HCT116 (cell line): ENCODE measurements at regions not wholly inside any gene's neighbourhood (a gene's known extent, or its start where the extent isn't known, plus 50 kb on each side); places are given as distances from the start of the nearest gene placed in this dataset.

Source experiments
- ATAC-seq: fragments of 200-7000 bp; cut with Tn5 transposase; 2 replicates; pipeline ENCODE4 v1.9.1; 2020; ENCODE audit warnings: mild to moderate bottlenecking, moderate library complexity
- BruUV-seq: library from RNA; stranded (reverse); fragments of 400-500 nt; replicated peaks from 2 replicates; lab custom pipeline; 2021; lab: Mats Ljungman, UMichigan
- CTCF ChIA-PET: fragments of 300-600 bp; sonication (Branson Sonifier 250); formaldehyde crosslinking; loops from one replicate; lab custom pipeline; 2021; ENCODE audit warnings: antibody characterized with exemption; lab: Charles Lee
- POLR2A ChIA-PET: fragments of 300-600, 350-600 bp; sonication (Branson Sonifier 250); formaldehyde crosslinking; loops from one replicate; lab custom pipeline; 2021; ENCODE audit warnings: antibody characterized with exemption; lab: Charles Lee
- RAD21 ChIA-PET, 2 experiments: fragments of 300-600 bp; sonication (Branson Sonifier 250); formaldehyde crosslinking; loops; one replicate each; lab custom pipeline; 2023; ENCODE audit warnings: low total read pairs in 2 of 2; ENCODE audit not compliant: uncharacterized antibody in 2 of 2, unreplicated experiment in 2 of 2, low non-redundant PET in 1 of 2; lab: Charles Lee
- DNase-seq: peaks from one replicate; pipeline ENCODE4 v3.0.0-alpha.2; 2010; ENCODE audit warnings: low read depth, low spot score
- H2AFZ ChIP-seq: fragments of 200-600 bp; shearing (Covaris generic), sonication (generic); 2 replicates; pipeline ENCODE4 v1.6.1; 2017; ENCODE audit warnings: low read depth, mixed run types, mixed read lengths, antibody characterized with exemption, low read length; ENCODE audit not compliant: poor library complexity, severe bottlenecking
- H3K27ac ChIP-seq: 2 replicates; pipeline ENCODE4 v1.5.1; 2012; ENCODE audit warnings: low read depth, low read length
- H3K27me3 ChIP-seq: fragments of 200-600 bp; sonication (generic); 2 replicates; pipeline ENCODE4 v1.6.1; 2016; ENCODE audit warnings: mixed run types, low read length, mixed read lengths; ENCODE audit not compliant: insufficient read depth
- H3K36me3 ChIP-seq, 2 experiments: fragments of 200-500 bp in 1 of 2; fragments of 200-600 bp in 1 of 2; sonication (Bioruptor generic) in 1 of 2; sonication (generic) in 1 of 2; 2 replicates each; pipeline versions ENCODE4 v1.5.1 to v1.6.1; 2014 to 2016; ENCODE audit warnings: low read length in 2 of 2, inconsistent platforms in 1 of 2, mixed read lengths in 1 of 2, mixed run types in 1 of 2; ENCODE audit not compliant: insufficient read depth in 2 of 2, control insufficient read depth in 1 of 2
- H3K4me1 ChIP-seq, 2 experiments: fragments of 200-600 bp in 1 of 2; sonication (generic) in 1 of 2; 2 replicates each; pipeline versions ENCODE4 v1.5.1 to v1.6.1; 2012 to 2017; ENCODE audit warnings: low read length in 2 of 2, inconsistent platforms in 1 of 2, mild to moderate bottlenecking in 1 of 2, mixed read lengths in 1 of 2, mixed run types in 1 of 2, moderate library complexity in 1 of 2; ENCODE audit not compliant: insufficient read depth in 2 of 2, control insufficient read depth in 1 of 2
- H3K4me2 ChIP-seq: fragments of 200-600 bp; sonication (generic); 2 replicates; pipeline ENCODE4 v1.6.1; 2017; ENCODE audit warnings: mixed run types, low read length, mixed read lengths
- H3K4me3 ChIP-seq, 2 experiments: fragments of 200-600 bp in 1 of 2; sonication (generic) in 1 of 2; replicated peaks in 1 of 2; 2 replicates each; pipeline ENCODE4 v1.5.1; 2011 to 2016; ENCODE audit warnings: low read length in 2 of 2, control low read depth in 1 of 2, low read depth in 1 of 2, mild to moderate bottlenecking in 1 of 2, mixed read lengths in 1 of 2, mixed run types in 1 of 2
- H3K79me2 ChIP-seq: fragments of 200-600 bp; sonication (generic); 2 replicates; pipeline ENCODE4 v1.6.1; 2017; ENCODE audit warnings: mild to moderate bottlenecking, mixed run types, low read length, moderate library complexity, mixed read lengths; ENCODE audit not compliant: insufficient read depth
- H3K9ac ChIP-seq: fragments of 200-600 bp; sonication (generic); 2 replicates; pipeline ENCODE4 v1.6.1; 2016; ENCODE audit warnings: low read length, mixed read lengths
- H3K9me2 ChIP-seq: fragments of 200-600 bp; sonication (generic), shearing (Covaris generic); 2 replicates; pipeline ENCODE4 v1.6.1; 2017; ENCODE audit warnings: mixed run types, mild to moderate bottlenecking, moderate library complexity; ENCODE audit not compliant: insufficient read depth
- H3K9me3 ChIP-seq, 2 experiments: fragments of 200-500 bp in 1 of 2; fragments of 200-600 bp in 1 of 2; sonication (Bioruptor generic) in 1 of 2; sonication (generic) in 1 of 2; 2 replicates each; pipeline ENCODE4 v1.6.1; 2014 to 2017; ENCODE audit warnings: low read length in 2 of 2, mixed read lengths in 2 of 2, inconsistent platforms in 1 of 2, low read depth in 1 of 2, mild to moderate bottlenecking in 1 of 2, mixed run types in 1 of 2, moderate library complexity in 1 of 2; ENCODE audit not compliant: control insufficient read depth in 1 of 2, insufficient read depth in 1 of 2
- H4K20me1 ChIP-seq: fragments of 200-600 bp; sonication (generic), shearing (Covaris generic); 2 replicates; pipeline ENCODE4 v1.6.1; 2017; ENCODE audit warnings: mixed run types, mild to moderate bottlenecking, moderate library complexity; ENCODE audit not compliant: insufficient read depth
- CBX3 ChIP-seq: IDR thresholded peaks from 2 replicates; pipeline ENCODE4 v1.6.1; 2012; ENCODE audit warnings: low read depth
- CEBPB ChIP-seq: IDR thresholded peaks from 2 replicates; pipeline ENCODE4 v1.6.1; 2012; ENCODE audit warnings: low read depth
- CTCF ChIP-seq, 3 experiments: fragments of 200-600 bp in 1 of 3; sonication (generic) in 1 of 3; IDR thresholded peaks in 2 of 3; conservative IDR thresholded peaks in 1 of 3; 2 replicates each; pipeline ENCODE4 v1.5.1; 2012 to 2017; ENCODE audit warnings: low read depth in 2 of 3, low read length in 2 of 3, antibody characterized with exemption in 1 of 3, borderline replicate concordance in 1 of 3, control low read depth in 1 of 3, mild to moderate bottlenecking in 1 of 3, mixed read lengths in 1 of 3, mixed run types in 1 of 3, moderate library complexity in 1 of 3; ENCODE audit not compliant: insufficient read depth in 1 of 3
- EGR1 ChIP-seq: IDR thresholded peaks from 2 replicates; pipeline ENCODE4 v1.6.1; 2012; ENCODE audit warnings: low read depth
- ELF1 ChIP-seq: IDR thresholded peaks from 2 replicates; pipeline ENCODE4 v1.6.1; 2012; ENCODE audit warnings: low read depth, borderline replicate concordance
- EZH2phosphoT487 ChIP-seq: fragments of 200-600 bp; IDR thresholded peaks from 2 replicates; pipeline ENCODE4 v1.6.1; 2018; ENCODE audit warnings: antibody characterized with exemption, borderline replicate concordance
- FOSL1 ChIP-seq: IDR thresholded peaks from 2 replicates; pipeline ENCODE4 v1.6.1; 2012; ENCODE audit warnings: low read depth
- JUND ChIP-seq: IDR thresholded peaks from 2 replicates; pipeline ENCODE4 v1.6.1; 2012
- POLR2A ChIP-seq: IDR thresholded peaks from 2 replicates; pipeline ENCODE4 v1.7.0; 2011; ENCODE audit warnings: borderline replicate concordance; ENCODE audit not compliant: insufficient read depth, insufficient read length; ENCODE audit errors: extremely low read depth
- POLR2AphosphoS5 ChIP-seq: IDR thresholded peaks from 2 replicates; pipeline ENCODE4 v1.6.1; 2011; ENCODE audit warnings: mild to moderate bottlenecking, low read depth, low read length, moderate library complexity
- RAD21 ChIP-seq: IDR thresholded peaks from 2 replicates; pipeline ENCODE4 v1.6.1; 2012; ENCODE audit warnings: low read depth, mild to moderate bottlenecking
- REST ChIP-seq: IDR thresholded peaks from 2 replicates; pipeline ENCODE4 v1.6.1; 2012; ENCODE audit warnings: low read depth
- SIN3A ChIP-seq: IDR thresholded peaks from 2 replicates; pipeline ENCODE4 v1.6.1; 2012; ENCODE audit warnings: low read depth
- SP1 ChIP-seq: IDR thresholded peaks from 2 replicates; pipeline ENCODE4 v1.6.1; 2012; ENCODE audit warnings: low read depth
- TCF7L2 ChIP-seq: IDR thresholded peaks from 2 replicates; pipeline ENCODE4 v1.7.0; 2011; ENCODE audit warnings: borderline replicate concordance, inconsistent platforms; ENCODE audit not compliant: insufficient read depth, insufficient read length; ENCODE audit errors: extremely low read depth
- YY1 ChIP-seq: IDR thresholded peaks from 2 replicates; pipeline ENCODE4 v1.6.1; 2011; ENCODE audit warnings: low read length, low read depth, moderate library complexity, mild to moderate bottlenecking; ENCODE audit not compliant: insufficient replicate concordance; ENCODE audit errors: extremely low read depth
- ZBTB33 ChIP-seq: IDR thresholded peaks from 2 replicates; pipeline ENCODE4 v1.6.1; 2011; ENCODE audit warnings: mild to moderate bottlenecking, low read length, moderate library complexity; ENCODE audit not compliant: insufficient replicate concordance; ENCODE audit errors: extremely low read depth
- ZFX ChIP-seq: fragments of 450-650 bp; IDR thresholded peaks from 2 replicates; pipeline ENCODE4 v1.6.1; 2017
- ZNF274 ChIP-seq: fragments of 200-500 bp; sonication (Bioruptor generic); IDR thresholded peaks from 2 replicates; pipeline ENCODE4 v1.6.1; 2014; ENCODE audit warnings: mild to moderate bottlenecking, low read depth, low read length, inconsistent platforms
- intact Hi-C: fragments of 100-400 bp; cut with micrococcal nuclease; formaldehyde crosslinking; loops from 2 replicates; pipeline ENCODE4 v1.10.0; 2022
- TF ChIP-seq, protein P1 (sequence below): IDR thresholded peaks from 2 replicates; pipeline ENCODE4 v1.6.1; 2012

- no peaks in the 10 kb centered on the region for H3K9me2 ChIP-seq
- no peaks in the 10 kb centered on the region for H3K9me3 ChIP-seq
- H3K4me1 ChIP-seq = no peaks in the 10 kb centered on the region
- TF ChIP-seq POLR2AphosphoS5 = no peak
- no peak for TF ChIP-seq ELF1
- TF ChIP-seq JUND = no peak
- TF ChIP-seq SIN3A = no peak
- no peak for TF ChIP-seq EZH2phosphoT487
- TF ChIP-seq FOSL1 = no peak
- TF ChIP-seq EGR1 = no peak
- TF ChIP-seq ZFX = no peak
- no peak for TF ChIP-seq ZBTB33
- TF ChIP-seq, protein P1, sequence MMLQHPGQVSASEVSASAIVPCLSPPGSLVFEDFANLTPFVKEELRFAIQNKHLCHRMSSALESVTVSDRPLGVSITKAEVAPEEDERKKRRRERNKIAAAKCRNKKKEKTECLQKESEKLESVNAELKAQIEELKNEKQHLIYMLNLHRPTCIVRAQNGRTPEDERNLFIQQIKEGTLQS = no peak
- no peak for TF ChIP-seq CTCF (IDR thresholded peaks at IDR 0.05 in 2 of 3, conservative IDR thresholded peaks at IDR 0.05 in 1 of 3; ENCODE audit: borderline replicate concordance in 1 of 3, insufficient read depth in 1 of 3, low read depth in 2 of 3, low read length in 2 of 3)
- no peak for TF ChIP-seq RAD21
- TF ChIP-seq CBX3 = no peak
- no peak for TF ChIP-seq YY1
- no peak for TF ChIP-seq POLR2A
- no peak for TF ChIP-seq CEBPB
- no peak for TF ChIP-seq SP1
- no peak for TF ChIP-seq REST
- no peak for TF ChIP-seq ZNF274
- no peak for TF ChIP-seq TCF7L2
- BruUV-seq = no TSS peak
- ATAC-seq = no peak
- DNase-seq = no peak
- H3K36me3 ChIP-seq = no peaks in the 10 kb centered on the region
- H3K27ac ChIP-seq = no peak overlapping the region
- H3K79me2 ChIP-seq = no peaks in the 10 kb centered on the region
- ChIA-PET POLR2A (no interaction called here), CTCF (no interaction called here), RAD21 (no interaction called here)
- no peaks in the 10 kb centered on the region for H4K20me1 ChIP-seq
- no peak overlapping the region for H3K4me2 ChIP-seq
- no peak overlapping the region for H3K9ac ChIP-seq
- intact Hi-C loops = no loop called here
- H3K4me3 ChIP-seq = no peak overlapping the region
- no peaks in the 10 kb centered on the region for H3K27me3 ChIP-seq
- H2AFZ ChIP-seq = no peak overlapping the region
Measured at GRCh38 chrX:115467961-115468360, 93.0 kb upstream of the PLS3 start.
